ENCODE measurements at regions not wholly inside any gene's neighbourhood (a gene's known extent, or its start where the extent isn't known, plus 50 kb on each side); places are given as distances from the start of the nearest gene placed in this dataset.

GRCh38 chr13:76620036-76620435 is 266.2 kb downstream of the KCTD12 start:
- H3K27me3 ChIP-seq (replicated peaks in 1 of 4; ENCODE audit: control insufficient read depth in 3 of 4, extremely low read depth in 1 of 4, insufficient read depth in 3 of 4, low read length in 3 of 4): no peaks in the 10 kb centered on the region
- no peak overlapping the region for H4K8ac ChIP-seq (ENCODE audit: extremely low read depth, insufficient read depth, low read length)
- FAIRE-seq (no peak), DNase-seq (ENCODE audit: low read depth in 1 of 2, low spot score in 2 of 2) (no peak)
- no peaks in the 10 kb centered on the region for H4K20me1 ChIP-seq (replicated peaks in 1 of 2; ENCODE audit: control insufficient read depth in 1 of 2, insufficient read depth in 2 of 2, low read length in 2 of 2)
- H4K5ac ChIP-seq (ENCODE audit: insufficient read length, low read depth, low read length): no peak overlapping the region
- H3K27ac ChIP-seq (ENCODE audit: low read depth, low read length): no peak overlapping the region
- H2AK5ac ChIP-seq (ENCODE audit: low read depth, low read length): no peak overlapping the region
- no peak overlapping the region for H3K56ac ChIP-seq (replicated peaks; ENCODE audit: insufficient read length, low read depth, low read length)
- H3K23ac ChIP-seq (ENCODE audit: insufficient read length): no peak overlapping the region
- no peaks in the 10 kb centered on the region for H3K79me1 ChIP-seq (ENCODE audit: low read depth, low read length)
- H3K9me3 ChIP-seq (ENCODE audit: insufficient read depth in 2 of 2, low read depth in 1 of 2, low read length in 1 of 2): no peaks in the 10 kb centered on the region
- H2BK12ac ChIP-seq (ENCODE audit: low read depth, low read length): no peak overlapping the region
- no peak overlapping the region for H2BK5ac ChIP-seq (ENCODE audit: low read depth, low read length)
- no peaks in the 10 kb centered on the region for H3K79me2 ChIP-seq (ENCODE audit: control insufficient read depth in 1 of 2, insufficient read depth in 2 of 2, low read length in 2 of 2)
- ChIA-PET CTCF (ENCODE audit: partially characterized antibody) (interaction anchor here (0.6 kb wide), 2 partner anchors 9 to 73 kb away, joined by 3 to 4 read pairs; no protein-coding TSS in a partner anchor), POLR2A (ENCODE audit: partially characterized antibody) (no interaction called here)
- H3K36me3 ChIP-seq (ENCODE audit: control insufficient read depth in 2 of 4, insufficient read depth in 4 of 4, low read length in 3 of 4): no peaks in the 10 kb centered on the region
- no peak overlapping the region for H3K4me3 ChIP-seq (ENCODE audit: extremely low read depth in 1 of 4, insufficient read depth in 2 of 4, low read depth in 3 of 4, low read length in 4 of 4)
- no peak overlapping the region for H2BK15ac ChIP-seq (ENCODE audit: low read length)
- H3K23me2 ChIP-seq (ENCODE audit: low read depth, low read length): no peaks in the 10 kb centered on the region
- H3K4me2 ChIP-seq (ENCODE audit: insufficient read depth in 1 of 2, low read depth in 2 of 2, low read length in 2 of 2): no peak overlapping the region
- no peak overlapping the region for H2BK20ac ChIP-seq (ENCODE audit: low read length)
- no peak overlapping the region for H2BK120ac ChIP-seq (replicated peaks; ENCODE audit: low read depth, low read length)
- no peak overlapping the region for H2AFZ ChIP-seq (ENCODE audit: low read length)
- no peaks in the 10 kb centered on the region for H3K4me1 ChIP-seq (replicated peaks in 1 of 4; ENCODE audit: control insufficient read depth in 3 of 4, insufficient read depth in 4 of 4, low read length in 3 of 4)
- no peak overlapping the region for H4K91ac ChIP-seq (replicated peaks; ENCODE audit: insufficient read length, low read length)
- no peak overlapping the region for H3K4ac ChIP-seq (replicated peaks; ENCODE audit: insufficient read length, low read depth, low read length)
- no peak overlapping the region for H3K9ac ChIP-seq (replicated peaks in 1 of 4; ENCODE audit: extremely low read depth in 1 of 4, low read depth in 3 of 4, low read length in 3 of 4)
- H3K18ac ChIP-seq (ENCODE audit: extremely low read depth, low read length): no peak overlapping the region
- 94% methylated on average over 5 of the region's 5 CpGs; no CpG with 5 or more reads in 1 of the 2 experiments for WGBS, 2 experiments (ENCODE audit: extremely low coverage in 1 of 2, insufficient coverage in 1 of 2, insufficient read length in 1 of 2, insufficient replicate concordance in 2 of 2, low coverage in 1 of 2, low lambda C conversion rate in 2 of 2, missing lambda C conversion rate in 1 of 2)
- no peak overlapping the region for H3K14ac ChIP-seq (ENCODE audit: insufficient read length)
- TF ChIP-seq BCL11A (IDR thresholded peaks at IDR 0.05; ENCODE audit: low read depth in 2 of 2, low read length in 2 of 2): no peak
- TF ChIP-seq NANOG (IDR thresholded peaks at IDR 0.05; ENCODE audit: insufficient read depth, low read depth, low read length, poor library complexity, severe bottlenecking): no peak
- TF ChIP-seq SAP30 (IDR thresholded peaks at IDR 0.05; ENCODE audit: insufficient read depth, insufficient replicate concordance, low read length): no peak
- TF ChIP-seq CBX5 (IDR thresholded peaks at IDR 0.05; ENCODE audit: low read depth, low read length): no peak
- TF ChIP-seq SIX5 (IDR thresholded peaks at IDR 0.05; ENCODE audit: low read depth, low read length): no peak
- TF ChIP-seq SP1 (IDR thresholded peaks at IDR 0.05; ENCODE audit: low read depth, low read length): no peak
- TF ChIP-seq CBX8 (IDR thresholded peaks at IDR 0.05; ENCODE audit: borderline replicate concordance, low read depth, low read length): no peak
- no peak for TF ChIP-seq MAX (IDR thresholded peaks at IDR 0.05)
- no peak for TF ChIP-seq MAFK (IDR thresholded peaks at IDR 0.05; ENCODE audit: low read depth, low read length)
- no peak for TF ChIP-seq RNF2 (IDR thresholded peaks at IDR 0.05; ENCODE audit: borderline replicate concordance, low read depth, low read length, missing control alignments, poor library complexity, severe bottlenecking)

Data from H1 (cell line).